Liver (tissue), 8 donors: ENCODE measurements at regions not wholly inside any gene's neighbourhood (a gene's known extent, or its start where the extent isn't known, plus 50 kb on each side); places are given as distances from the start of the nearest gene placed in this dataset.
A peak's percentile ranks its signal among the peaks of the same experiment; 100 is the strongest.

Experiments
- DNase-seq: peaks from one replicate; pipeline ENCODE4 v3.0.0-alpha.2; 2017; ENCODE audit warnings: low spot score
- H3K27ac ChIP-seq, 2 donors: one replicate each; pipeline ENCODE4 v1.7.0; 2013; ENCODE audit warnings: inconsistent platforms in 2 of 2, low read length in 2 of 2, control low read depth in 1 of 2, low read depth in 1 of 2, mild to moderate bottlenecking in 1 of 2
- H3K27me3 ChIP-seq, 4 donors: one replicate each; pipeline versions ENCODE4 v1.6.1 to v1.7.0; 2013; ENCODE audit warnings: low read length in 3 of 4, inconsistent platforms in 1 of 4, mild to moderate bottlenecking in 1 of 4, moderate library complexity in 1 of 4; ENCODE audit not compliant: control insufficient read depth in 4 of 4, insufficient read depth in 4 of 4
- H3K36me3 ChIP-seq, 4 donors: one replicate each; pipeline versions ENCODE4 v1.6.1 to v1.7.0; 2013; ENCODE audit warnings: low read length in 3 of 4, mild to moderate bottlenecking in 3 of 4, low read depth in 1 of 4, moderate library complexity in 1 of 4; ENCODE audit not compliant: control insufficient read depth in 4 of 4, insufficient read depth in 3 of 4
- H3K4me1 ChIP-seq, 4 donors: one replicate each; pipeline versions ENCODE4 v1.6.1 to v1.7.0; 2013; ENCODE audit warnings: low read length in 3 of 4, mild to moderate bottlenecking in 3 of 4, moderate library complexity in 1 of 4; ENCODE audit not compliant: control insufficient read depth in 4 of 4, insufficient read depth in 4 of 4
- H3K4me3 ChIP-seq, 3 donors: one replicate each; pipeline versions ENCODE4 v1.6.1 to v1.7.0; 2013; ENCODE audit warnings: low read length in 3 of 3, control low read depth in 1 of 3, low read depth in 1 of 3, mild to moderate bottlenecking in 1 of 3
- H3K9ac ChIP-seq, 2 donors: one replicate each; pipeline ENCODE4 v1.7.0; 2013; ENCODE audit warnings: low read length in 2 of 2, mild to moderate bottlenecking in 2 of 2, moderate library complexity in 2 of 2, control low read depth in 1 of 2, low read depth in 1 of 2
- H3K9me3 ChIP-seq, 4 donors: one replicate each; pipeline versions ENCODE4 v1.6.1 to v1.7.0; 2013; ENCODE audit warnings: low read length in 3 of 4; ENCODE audit not compliant: control insufficient read depth in 4 of 4
- CTCF ChIP-seq: fragments of 150-350 bp; IDR thresholded peaks from 2 replicates; pipeline ENCODE4 v1.5.1; 2017; ENCODE audit warnings: improper control_type of control experiment, low read depth, low read length; ENCODE audit not compliant: missing input control
- EGR1 ChIP-seq, 2 donors: IDR thresholded peaks; 2 replicates each; pipeline ENCODE4 v1.6.1; 2016 to 2018; ENCODE audit warnings: antibody characterized with exemption in 2 of 2, low read depth in 2 of 2
- FOXA1 ChIP-seq: IDR thresholded peaks from 2 replicates; pipeline ENCODE4 v1.6.1; 2016; ENCODE audit warnings: antibody characterized with exemption
- FOXA2 ChIP-seq: IDR thresholded peaks from 2 replicates; pipeline ENCODE4 v1.6.1; 2016; ENCODE audit warnings: antibody characterized with exemption
- HNF4A ChIP-seq, 2 donors: conservative IDR thresholded peaks; 2 replicates each; pipeline ENCODE4 v1.6.1; 2016; ENCODE audit warnings: antibody characterized with exemption in 2 of 2, mild to moderate bottlenecking in 2 of 2
- HNF4G ChIP-seq: IDR thresholded peaks from 2 replicates; pipeline ENCODE4 v1.6.1; 2016; ENCODE audit warnings: antibody characterized with exemption
- JUND ChIP-seq, 2 donors: IDR thresholded peaks; 2 replicates each; pipeline ENCODE4 v1.6.1; 2016; ENCODE audit warnings: antibody characterized with exemption in 2 of 2
- NR2F2 ChIP-seq: IDR thresholded peaks from 2 replicates; pipeline ENCODE4 v1.6.1; 2016; ENCODE audit warnings: antibody characterized with exemption
- RAD21 ChIP-seq, 2 donors: IDR thresholded peaks; 2 replicates each; pipeline ENCODE4 v1.6.1; 2016; ENCODE audit warnings: antibody characterized with exemption in 2 of 2, mild to moderate bottlenecking in 2 of 2
- SP1 ChIP-seq: IDR thresholded peaks from 2 replicates; pipeline ENCODE4 v1.6.1; 2018; ENCODE audit warnings: antibody characterized with exemption, mild to moderate bottlenecking
- TAF1 ChIP-seq: conservative IDR thresholded peaks from 2 replicates; pipeline ENCODE4 v1.6.1; 2016; ENCODE audit warnings: antibody characterized with exemption, mild to moderate bottlenecking
- YY1 ChIP-seq: IDR thresholded peaks from 2 replicates; pipeline ENCODE4 v1.6.1; 2016; ENCODE audit warnings: antibody characterized with exemption, mild to moderate bottlenecking
- ZBTB33 ChIP-seq: IDR thresholded peaks from 2 replicates; pipeline ENCODE4 v1.6.1; 2016; ENCODE audit warnings: antibody characterized with exemption
- WGBS: extraction: QIAGEN DNeasy Blood & Tissue Kit; methylation state at CpG from one replicate; pipeline ENCODE4 v1.1.7; 2013; 5-methylcytosine and 5-hydroxymethylcytosine counted together
- donor health status: healthy.
- donor health status: healthy.
- donor health status: healthy.
- donor health status: healthy.
- donor health status: healthy.

- no peak for DNase-seq
- H3K36me3 ChIP-seq = no peaks in the 10 kb centered on the region
- peak in 1 of 2 donors; percentile 4 for TF ChIP-seq RAD21 (IDR thresholded peaks at IDR 0.05)
- no peak for TF ChIP-seq CTCF
- H3K4me1 ChIP-seq = peaks cover 0 to 12% (median 7%) of the 10 kb centered on the region in 4 donors
- H3K9ac ChIP-seq = no peak overlapping the region
- no peaks in the 10 kb centered on the region for H3K27me3 ChIP-seq
- 88% methylated on average over 4 of the region's 4 CpGs for WGBS
- H3K4me3 ChIP-seq = no peak overlapping the region
- H3K27ac ChIP-seq = peak overlapping the region; percentile 53 to 62
- no peaks in the 10 kb centered on the region for H3K9me3 ChIP-seq
Measured at GRCh38 chr12:93244514-93245077, 133.1 kb upstream of the NUDT4 start.

- no peaks in the 10 kb centered on the region for H3K36me3 ChIP-seq
- no peaks in the 10 kb centered on the region for H3K27me3 ChIP-seq
- no peak overlapping the region for H3K9ac ChIP-seq
- no peak for TF ChIP-seq FOXA2
- no peak for TF ChIP-seq HNF4G
- no peak for TF ChIP-seq ZBTB33
- no peak for TF ChIP-seq NR2F2
- no peak for TF ChIP-seq EGR1 (IDR thresholded peaks at IDR 0.05; ENCODE audit: low read depth in 2 of 2)
- no peak for TF ChIP-seq FOXA1
- no peak for TF ChIP-seq TAF1
- no peak for TF ChIP-seq CTCF
- TF ChIP-seq JUND (IDR thresholded peaks at IDR 0.05) = no peak
- no peak for TF ChIP-seq HNF4A (conservative IDR thresholded peaks at IDR 0.05)
- TF ChIP-seq SP1 = no peak
- TF ChIP-seq YY1 = no peak
- no peak overlapping the region for H3K4me3 ChIP-seq
- H3K27ac ChIP-seq = no peak overlapping the region
- DNase-seq = no peak
- H3K9me3 ChIP-seq = no peaks in the 10 kb centered on the region
- 95% methylated on average over 5 of the region's 5 CpGs for WGBS
- peaks cover 0 to 12% (median 7%) of the 10 kb centered on the region in 4 donors for H3K4me1 ChIP-seq
Measured at GRCh38 chr12:93245543-93245942, 132.2 kb upstream of the NUDT4 start.
